Fibroblast of lung (primary cell): ENCODE measurements at regions not wholly inside any gene's neighbourhood (a gene's known extent, or its start where the extent isn't known, plus 50 kb on each side); places are given as distances from the start of the nearest gene placed in this dataset.

Experiments used
- DNase-seq, 2 donors: peaks; one replicate each; pipeline versions ENCODE4 v3.0.0 to v3.0.0-alpha.2; 2010; ENCODE audit warnings: low read depth in 2 of 2
- H2AFZ ChIP-seq: 2 replicates; pipeline ENCODE4 v1.5.1; 2012; ENCODE audit warnings: low read length, control low read depth, inconsistent platforms
- H3K27ac ChIP-seq: 2 replicates; pipeline ENCODE4 v1.5.1; 2011; ENCODE audit warnings: low read length, control low read depth; ENCODE audit not compliant: insufficient read depth
- H3K27me3 ChIP-seq: 2 replicates; pipeline ENCODE4 v1.5.1; 2011; ENCODE audit warnings: mild to moderate bottlenecking, low read length; ENCODE audit not compliant: control insufficient read depth, insufficient read depth
- H3K36me3 ChIP-seq: 2 replicates; pipeline ENCODE4 v1.5.1; 2011; ENCODE audit warnings: low read length; ENCODE audit not compliant: control insufficient read depth, insufficient read depth
- H3K4me1 ChIP-seq: 2 replicates; pipeline ENCODE4 v1.5.1; 2011; ENCODE audit warnings: low read length; ENCODE audit not compliant: control insufficient read depth, insufficient read depth; ENCODE audit errors: extremely low read depth
- H3K4me2 ChIP-seq: 2 replicates; pipeline ENCODE4 v1.5.1; 2011; ENCODE audit warnings: low read length, control low read depth; ENCODE audit not compliant: insufficient read depth; ENCODE audit errors: extremely low read depth
- H3K4me3 ChIP-seq, 4 experiments: fragments of 200-600 bp in 1 of 4; sonication (generic) in 1 of 4; replicated peaks in 1 of 4; 2 replicates each; pipeline ENCODE4 v1.5.1; 2011 to 2016; ENCODE audit warnings: low read length in 4 of 4, low read depth in 3 of 4, mild to moderate bottlenecking in 3 of 4, control low read depth in 2 of 4, inconsistent platforms in 1 of 4, mixed read lengths in 1 of 4; ENCODE audit not compliant: insufficient read depth in 1 of 4; ENCODE audit errors: control extremely low read depth in 1 of 4
- H3K79me2 ChIP-seq: 2 replicates; pipeline ENCODE4 v1.5.1; 2012; ENCODE audit warnings: mild to moderate bottlenecking, low read length, inconsistent platforms; ENCODE audit not compliant: control insufficient read depth, insufficient read depth
- H3K9ac ChIP-seq: 2 replicates; pipeline ENCODE4 v1.5.1; 2011; ENCODE audit warnings: mild to moderate bottlenecking, low read length, control low read depth; ENCODE audit not compliant: insufficient read depth
- H3K9me3 ChIP-seq: 2 replicates; pipeline ENCODE4 v1.5.1; 2012; ENCODE audit warnings: low read depth, low read length; ENCODE audit not compliant: control insufficient read depth, insufficient read depth
- H4K20me1 ChIP-seq: 2 replicates; pipeline ENCODE4 v1.5.1; 2011; ENCODE audit warnings: low read length; ENCODE audit not compliant: control insufficient read depth, insufficient read depth; ENCODE audit errors: extremely low read depth
- CTCF ChIP-seq, 2 donors: IDR thresholded peaks in 1 of 2; conservative IDR thresholded peaks in 1 of 2; 1 replicate in 1 of 2; 2 replicates in 1 of 2; pipeline ENCODE4 v1.5.1; 2011 to 2012; ENCODE audit warnings: low read length in 2 of 2, control low read depth in 1 of 2, inconsistent platforms in 1 of 2, low read depth in 1 of 2, mild to moderate bottlenecking in 1 of 2
- EZH2 ChIP-seq: IDR thresholded peaks from 2 replicates; pipeline ENCODE4 v1.5.1; 2012; ENCODE audit warnings: low read length, control low read depth, mild to moderate bottlenecking; ENCODE audit errors: missing control alignments

- H3K4me3 ChIP-seq = no peak overlapping the region
- no peaks in the 10 kb centered on the region for H3K79me2 ChIP-seq
- no peak overlapping the region for H3K27ac ChIP-seq
- H3K4me1 ChIP-seq = no peaks in the 10 kb centered on the region
- H3K27me3 ChIP-seq = no peaks in the 10 kb centered on the region
- TF ChIP-seq CTCF (conservative IDR thresholded peaks at IDR 0.05 in 1 of 2, IDR thresholded peaks at IDR 0.05 in 1 of 2; ENCODE audit: low read depth in 1 of 2, low read length in 2 of 2) = no peak
- no peak for TF ChIP-seq EZH2
- H3K4me2 ChIP-seq = no peak overlapping the region
- H3K9ac ChIP-seq = no peak overlapping the region
- no peak overlapping the region for H2AFZ ChIP-seq
- no peak for DNase-seq
- H3K36me3 ChIP-seq = no peaks in the 10 kb centered on the region
- H4K20me1 ChIP-seq = no peaks in the 10 kb centered on the region
- H3K9me3 ChIP-seq = no peaks in the 10 kb centered on the region
Observed at GRCh38 chr20:39216195-39216594, 254.1 kb downstream of the DHX35 start.

DNA sequence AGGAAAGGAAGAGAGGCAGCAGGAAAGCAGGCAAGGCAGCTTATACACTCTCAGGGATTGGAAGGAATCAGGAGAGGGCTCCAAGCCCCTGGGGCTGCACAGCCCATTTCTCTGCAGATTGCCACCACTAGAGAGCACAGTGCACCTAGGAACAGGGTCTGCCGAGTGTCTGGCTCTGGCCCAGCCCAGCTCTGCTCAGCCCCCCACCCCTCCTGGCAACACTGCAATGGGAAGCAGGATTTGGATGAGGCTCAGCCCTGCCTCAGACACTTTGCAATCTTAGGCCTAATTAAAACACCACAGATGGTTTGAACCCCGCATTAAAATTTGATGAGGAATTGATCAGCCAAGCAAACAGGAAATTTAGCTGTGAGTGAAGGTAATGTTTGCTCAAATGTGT lies 252.7 kb downstream of the DHX35 start:
- no peak overlapping the region for H3K4me3 ChIP-seq
- no peak for DNase-seq
- no peaks in the 10 kb centered on the region for H4K20me1 ChIP-seq
- no peaks in the 10 kb centered on the region for H3K36me3 ChIP-seq
- H2AFZ ChIP-seq = no peak overlapping the region
- H3K4me1 ChIP-seq = no peaks in the 10 kb centered on the region
- no peak overlapping the region for H3K9ac ChIP-seq
- no peaks in the 10 kb centered on the region for H3K9me3 ChIP-seq
- H3K27ac ChIP-seq = no peak overlapping the region
- H3K4me2 ChIP-seq = no peak overlapping the region
- H3K79me2 ChIP-seq = no peaks in the 10 kb centered on the region
- H3K27me3 ChIP-seq = no peaks in the 10 kb centered on the region
- TF ChIP-seq EZH2 (no peak), CTCF (conservative IDR thresholded peaks at IDR 0.05 in 1 of 2, IDR thresholded peaks at IDR 0.05 in 1 of 2; ENCODE audit: low read depth in 1 of 2, low read length in 2 of 2) (no peak)

DNA sequence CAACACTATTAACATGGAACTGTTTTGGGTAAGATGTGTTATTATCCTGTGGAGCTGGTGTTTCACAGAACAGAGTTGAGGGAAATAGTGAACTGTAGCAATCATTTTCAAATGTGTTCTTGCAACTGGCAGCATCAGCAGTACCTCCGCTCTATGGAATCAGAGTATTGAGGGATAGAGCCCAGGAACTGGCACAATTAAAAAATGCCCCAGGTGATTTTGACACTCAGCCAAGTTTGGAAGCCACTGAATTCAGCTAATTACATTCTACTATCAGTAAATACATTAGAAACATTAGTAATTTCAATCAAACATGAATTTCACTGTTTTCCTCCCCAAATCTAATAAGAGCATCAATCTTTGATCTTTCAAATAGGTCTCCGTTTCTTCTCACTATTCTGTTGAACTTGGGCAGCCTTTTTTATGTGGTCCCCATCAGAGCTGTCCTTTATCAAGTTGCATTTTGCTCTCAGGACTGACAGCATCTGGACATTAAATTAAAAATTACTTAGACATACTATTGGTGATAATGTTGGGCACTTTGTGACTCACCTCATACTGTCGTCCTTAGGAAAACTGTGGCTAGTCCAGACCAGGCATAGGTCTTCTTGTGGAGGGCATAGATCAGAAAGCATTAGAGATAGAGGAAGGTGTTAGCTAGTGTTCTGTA lies 251.5 kb downstream of the DHX35 start:
- H3K9ac ChIP-seq = no peak overlapping the region
- no peak overlapping the region for H3K4me2 ChIP-seq
- TF ChIP-seq EZH2 (no peak), CTCF (conservative IDR thresholded peaks at IDR 0.05 in 1 of 2, IDR thresholded peaks at IDR 0.05 in 1 of 2; ENCODE audit: low read depth in 1 of 2, low read length in 2 of 2) (no peak)
- no peak overlapping the region for H2AFZ ChIP-seq
- H3K4me1 ChIP-seq = no peaks in the 10 kb centered on the region
- no peaks in the 10 kb centered on the region for H3K79me2 ChIP-seq
- no peaks in the 10 kb centered on the region for H4K20me1 ChIP-seq
- H3K4me3 ChIP-seq = no peak overlapping the region
- no peak for DNase-seq
- no peaks in the 10 kb centered on the region for H3K9me3 ChIP-seq
- H3K36me3 ChIP-seq = no peaks in the 10 kb centered on the region
- H3K27me3 ChIP-seq = no peaks in the 10 kb centered on the region
- H3K27ac ChIP-seq = no peak overlapping the region
